ENCODE measurements at regions not wholly inside any gene's neighbourhood (a gene's known extent, or its start where the extent isn't known, plus 50 kb on each side); places are given as distances from the start of the nearest gene placed in this dataset.

- no peak for TF ChIP-seq CTCF (IDR thresholded peaks at IDR 0.05)
These were observed 870.7 kb upstream of the INTU start for GRCh38 chr4:126761947-126762662.

- TF ChIP-seq CTCF (IDR thresholded peaks at IDR 0.05): no peak
These were observed 870.0 kb upstream of the INTU start for GRCh38 chr4:126762663-126763247.

- no peak for TF ChIP-seq CTCF (IDR thresholded peaks at IDR 0.05)
These were observed 866.5 kb upstream of the INTU start for GRCh38 chr4:126766241-126766640.

- no peak for TF ChIP-seq CTCF (IDR thresholded peaks at IDR 0.05)
These were observed 864.4 kb upstream of the INTU start for GRCh38 chr4:126768338-126768737.

- no peak for TF ChIP-seq CTCF (IDR thresholded peaks at IDR 0.05)
These were observed 860.1 kb upstream of the INTU start for GRCh38 chr4:126772662-126773061.

GRCh38 chr4:126775485-126776106 lies 857.2 kb upstream of the INTU start:
- no peak for TF ChIP-seq CTCF (IDR thresholded peaks at IDR 0.05)

GRCh38 chr4:126776361-126776760 lies 856.4 kb upstream of the INTU start:
- TF ChIP-seq CTCF (IDR thresholded peaks at IDR 0.05): no peak
